SH-SY5Y (cell line): ENCODE measurements at regions not wholly inside any gene's neighbourhood (a gene's known extent, or its start where the extent isn't known, plus 50 kb on each side); places are given as distances from the start of the nearest gene placed in this dataset.

Experiments
- GATA2 ChIP-seq: IDR thresholded peaks from 2 replicates; pipeline ENCODE4 v1.6.1; 2011; ENCODE audit warnings: mild to moderate bottlenecking, low read depth, low read length
- GATA3 ChIP-seq: IDR thresholded peaks from 2 replicates; pipeline ENCODE4 v1.6.1; 2011; ENCODE audit warnings: low read depth, mild to moderate bottlenecking, low read length, moderate library complexity

DNA sequence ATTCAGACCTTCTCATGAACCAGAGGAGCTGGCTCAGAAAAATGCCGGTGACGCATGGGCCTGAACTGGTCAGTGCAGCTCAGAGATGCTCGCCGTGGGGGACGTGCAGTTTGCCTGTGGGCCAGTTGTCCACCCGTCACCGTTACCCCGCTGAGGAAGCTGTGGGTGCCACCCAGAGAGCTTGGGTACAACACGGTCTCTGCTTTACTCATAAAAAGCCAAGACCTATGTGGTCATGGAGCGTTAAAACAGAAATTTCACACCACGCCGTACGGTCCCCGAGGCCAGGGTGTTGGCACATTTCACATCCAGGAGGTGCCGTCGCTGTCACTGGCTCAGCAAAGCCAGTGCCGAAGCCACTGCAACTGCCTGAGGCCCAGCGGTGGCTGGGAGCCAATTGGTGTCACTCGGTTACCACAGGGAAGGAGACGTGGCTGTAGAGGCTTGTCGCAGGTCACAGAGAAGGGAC lies 120.9 kb downstream of the METRNL start:
- TF ChIP-seq GATA2, result no peak

DNA sequence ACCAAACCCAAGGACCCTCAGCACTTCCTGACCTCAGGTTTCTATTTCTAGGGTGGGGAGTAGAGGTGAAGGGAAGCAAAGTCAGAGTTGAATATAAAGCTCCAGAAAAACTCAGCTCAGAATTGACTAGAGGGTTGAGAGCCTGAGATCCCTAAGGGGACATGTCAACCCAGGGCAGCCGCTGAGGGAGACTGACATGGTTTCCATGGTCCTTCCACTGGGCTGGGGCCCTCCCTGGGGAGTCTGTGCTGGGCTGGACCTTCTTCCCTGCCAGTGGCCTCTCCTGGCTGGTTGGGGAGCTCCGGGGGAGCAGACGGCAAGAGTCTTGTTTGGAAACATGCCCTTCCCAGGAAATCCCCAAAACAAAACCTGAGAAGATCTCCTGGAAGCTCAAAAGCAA lies 121.3 kb downstream of the METRNL start:
- TF ChIP-seq GATA2 (no peak), GATA3 (no peak)

- no peak for TF ChIP-seq GATA2
- no peak for TF ChIP-seq GATA3
These were observed 122.0 kb downstream of the METRNL start for GRCh38 chr17:83201206-83202001.

- TF ChIP-seq GATA3 (no peak), GATA2 (no peak)
These were observed 122.9 kb downstream of the METRNL start for GRCh38 chr17:83202002-83203000.

GRCh38 chr17:83203073-83203471 lies 123.7 kb downstream of the METRNL start:
- TF ChIP-seq GATA2 (no peak), GATA3 (no peak)

GRCh38 chr17:83203472-83204221 lies 124.2 kb downstream of the METRNL start:
- TF ChIP-seq GATA3 (no peak), GATA2 (no peak)

DNA sequence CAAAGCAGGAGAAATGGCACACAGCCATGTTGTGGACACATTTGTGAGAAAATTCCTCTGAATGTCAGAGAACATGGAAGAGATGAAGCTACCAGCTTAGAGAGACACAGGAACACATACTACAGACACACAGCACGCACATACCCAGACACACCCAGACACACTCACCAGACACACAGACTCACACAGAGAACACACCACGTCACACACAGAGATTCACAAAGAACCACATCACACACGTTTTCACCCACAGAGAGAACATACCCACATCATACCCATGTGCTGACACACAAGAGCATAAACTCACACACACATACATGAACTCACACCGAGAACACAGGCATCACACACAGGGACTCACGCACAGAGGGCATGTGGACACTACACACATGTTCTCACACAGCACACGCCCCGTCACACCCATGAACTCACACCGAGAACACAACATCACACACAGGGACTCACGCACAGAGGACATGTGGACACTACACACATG lies 124.9 kb downstream of the METRNL start:
- TF ChIP-seq GATA3 (no peak), GATA2 (no peak)
